HCT116 (cell line): ENCODE measurements at regions not wholly inside any gene's neighbourhood (a gene's known extent, or its start where the extent isn't known, plus 50 kb on each side); places are given as distances from the start of the nearest gene placed in this dataset.

Source experiments
- ATAC-seq: fragments of 200-7000 bp; cut with Tn5 transposase; 2 replicates; pipeline ENCODE4 v1.9.1; 2020; ENCODE audit warnings: mild to moderate bottlenecking, moderate library complexity
- BruUV-seq: library from RNA; stranded (reverse); fragments of 400-500 nt; replicated peaks from 2 replicates; lab custom pipeline; 2021; lab: Mats Ljungman, UMichigan
- CTCF ChIA-PET: fragments of 300-600 bp; sonication (Branson Sonifier 250); formaldehyde crosslinking; loops from one replicate; lab custom pipeline; 2021; ENCODE audit warnings: antibody characterized with exemption; lab: Charles Lee
- POLR2A ChIA-PET: fragments of 300-600, 350-600 bp; sonication (Branson Sonifier 250); formaldehyde crosslinking; loops from one replicate; lab custom pipeline; 2021; ENCODE audit warnings: antibody characterized with exemption; lab: Charles Lee
- RAD21 ChIA-PET, 2 experiments: fragments of 300-600 bp; sonication (Branson Sonifier 250); formaldehyde crosslinking; loops; one replicate each; lab custom pipeline; 2023; ENCODE audit warnings: low total read pairs in 2 of 2; ENCODE audit not compliant: uncharacterized antibody in 2 of 2, unreplicated experiment in 2 of 2, low non-redundant PET in 1 of 2; lab: Charles Lee
- DNase-seq: peaks from one replicate; pipeline ENCODE4 v3.0.0-alpha.2; 2010; ENCODE audit warnings: low read depth, low spot score
- H2AFZ ChIP-seq: fragments of 200-600 bp; shearing (Covaris generic), sonication (generic); 2 replicates; pipeline ENCODE4 v1.6.1; 2017; ENCODE audit warnings: low read depth, mixed run types, mixed read lengths, antibody characterized with exemption, low read length; ENCODE audit not compliant: poor library complexity, severe bottlenecking
- H3K27ac ChIP-seq: 2 replicates; pipeline ENCODE4 v1.5.1; 2012; ENCODE audit warnings: low read depth, low read length
- H3K27me3 ChIP-seq: fragments of 200-600 bp; sonication (generic); 2 replicates; pipeline ENCODE4 v1.6.1; 2016; ENCODE audit warnings: mixed run types, low read length, mixed read lengths; ENCODE audit not compliant: insufficient read depth
- H3K36me3 ChIP-seq, 2 experiments: fragments of 200-500 bp in 1 of 2; fragments of 200-600 bp in 1 of 2; sonication (Bioruptor generic) in 1 of 2; sonication (generic) in 1 of 2; 2 replicates each; pipeline versions ENCODE4 v1.5.1 to v1.6.1; 2014 to 2016; ENCODE audit warnings: low read length in 2 of 2, inconsistent platforms in 1 of 2, mixed read lengths in 1 of 2, mixed run types in 1 of 2; ENCODE audit not compliant: insufficient read depth in 2 of 2, control insufficient read depth in 1 of 2
- H3K4me1 ChIP-seq, 2 experiments: fragments of 200-600 bp in 1 of 2; sonication (generic) in 1 of 2; 2 replicates each; pipeline versions ENCODE4 v1.5.1 to v1.6.1; 2012 to 2017; ENCODE audit warnings: low read length in 2 of 2, inconsistent platforms in 1 of 2, mild to moderate bottlenecking in 1 of 2, mixed read lengths in 1 of 2, mixed run types in 1 of 2, moderate library complexity in 1 of 2; ENCODE audit not compliant: insufficient read depth in 2 of 2, control insufficient read depth in 1 of 2
- H3K4me2 ChIP-seq: fragments of 200-600 bp; sonication (generic); 2 replicates; pipeline ENCODE4 v1.6.1; 2017; ENCODE audit warnings: mixed run types, low read length, mixed read lengths
- H3K4me3 ChIP-seq, 2 experiments: fragments of 200-600 bp in 1 of 2; sonication (generic) in 1 of 2; replicated peaks in 1 of 2; 2 replicates each; pipeline ENCODE4 v1.5.1; 2011 to 2016; ENCODE audit warnings: low read length in 2 of 2, control low read depth in 1 of 2, low read depth in 1 of 2, mild to moderate bottlenecking in 1 of 2, mixed read lengths in 1 of 2, mixed run types in 1 of 2
- H3K79me2 ChIP-seq: fragments of 200-600 bp; sonication (generic); 2 replicates; pipeline ENCODE4 v1.6.1; 2017; ENCODE audit warnings: mild to moderate bottlenecking, mixed run types, low read length, moderate library complexity, mixed read lengths; ENCODE audit not compliant: insufficient read depth
- H3K9ac ChIP-seq: fragments of 200-600 bp; sonication (generic); 2 replicates; pipeline ENCODE4 v1.6.1; 2016; ENCODE audit warnings: low read length, mixed read lengths
- H3K9me2 ChIP-seq: fragments of 200-600 bp; sonication (generic), shearing (Covaris generic); 2 replicates; pipeline ENCODE4 v1.6.1; 2017; ENCODE audit warnings: mixed run types, mild to moderate bottlenecking, moderate library complexity; ENCODE audit not compliant: insufficient read depth
- H3K9me3 ChIP-seq, 2 experiments: fragments of 200-500 bp in 1 of 2; fragments of 200-600 bp in 1 of 2; sonication (Bioruptor generic) in 1 of 2; sonication (generic) in 1 of 2; 2 replicates each; pipeline ENCODE4 v1.6.1; 2014 to 2017; ENCODE audit warnings: low read length in 2 of 2, mixed read lengths in 2 of 2, inconsistent platforms in 1 of 2, low read depth in 1 of 2, mild to moderate bottlenecking in 1 of 2, mixed run types in 1 of 2, moderate library complexity in 1 of 2; ENCODE audit not compliant: control insufficient read depth in 1 of 2, insufficient read depth in 1 of 2
- H4K20me1 ChIP-seq: fragments of 200-600 bp; sonication (generic), shearing (Covaris generic); 2 replicates; pipeline ENCODE4 v1.6.1; 2017; ENCODE audit warnings: mixed run types, mild to moderate bottlenecking, moderate library complexity; ENCODE audit not compliant: insufficient read depth
- CBX3 ChIP-seq: IDR thresholded peaks from 2 replicates; pipeline ENCODE4 v1.6.1; 2012; ENCODE audit warnings: low read depth
- CEBPB ChIP-seq: IDR thresholded peaks from 2 replicates; pipeline ENCODE4 v1.6.1; 2012; ENCODE audit warnings: low read depth
- ELF1 ChIP-seq: IDR thresholded peaks from 2 replicates; pipeline ENCODE4 v1.6.1; 2012; ENCODE audit warnings: low read depth, borderline replicate concordance
- EZH2 ChIP-seq: fragments of 200-600 bp; sonication (generic); IDR thresholded peaks from 2 replicates; pipeline ENCODE4 v1.6.1; 2017; ENCODE audit warnings: antibody characterized with exemption, mixed run types
- JUND ChIP-seq: IDR thresholded peaks from 2 replicates; pipeline ENCODE4 v1.6.1; 2012
- POLR2A ChIP-seq: IDR thresholded peaks from 2 replicates; pipeline ENCODE4 v1.7.0; 2011; ENCODE audit warnings: borderline replicate concordance; ENCODE audit not compliant: insufficient read depth, insufficient read length; ENCODE audit errors: extremely low read depth
- POLR2AphosphoS5 ChIP-seq: IDR thresholded peaks from 2 replicates; pipeline ENCODE4 v1.6.1; 2011; ENCODE audit warnings: mild to moderate bottlenecking, low read depth, low read length, moderate library complexity
- RAD21 ChIP-seq: IDR thresholded peaks from 2 replicates; pipeline ENCODE4 v1.6.1; 2012; ENCODE audit warnings: low read depth, mild to moderate bottlenecking
- SIN3A ChIP-seq: IDR thresholded peaks from 2 replicates; pipeline ENCODE4 v1.6.1; 2012; ENCODE audit warnings: low read depth
- SP1 ChIP-seq: IDR thresholded peaks from 2 replicates; pipeline ENCODE4 v1.6.1; 2012; ENCODE audit warnings: low read depth
- YY1 ChIP-seq: IDR thresholded peaks from 2 replicates; pipeline ENCODE4 v1.6.1; 2011; ENCODE audit warnings: low read length, low read depth, moderate library complexity, mild to moderate bottlenecking; ENCODE audit not compliant: insufficient replicate concordance; ENCODE audit errors: extremely low read depth
- ZFX ChIP-seq: fragments of 450-650 bp; IDR thresholded peaks from 2 replicates; pipeline ENCODE4 v1.6.1; 2017
- ZNF274 ChIP-seq: fragments of 200-500 bp; sonication (Bioruptor generic); IDR thresholded peaks from 2 replicates; pipeline ENCODE4 v1.6.1; 2014; ENCODE audit warnings: mild to moderate bottlenecking, low read depth, low read length, inconsistent platforms
- intact Hi-C: fragments of 100-400 bp; cut with micrococcal nuclease; formaldehyde crosslinking; loops from 2 replicates; pipeline ENCODE4 v1.10.0; 2022
- TF ChIP-seq, protein P1 (sequence below): IDR thresholded peaks from 2 replicates; pipeline ENCODE4 v1.6.1; 2011; ENCODE audit warnings: mild to moderate bottlenecking, low read length, moderate library complexity; ENCODE audit not compliant: insufficient replicate concordance; ENCODE audit errors: extremely low read depth
- TF ChIP-seq, protein P2 (sequence below): IDR thresholded peaks from 2 replicates; pipeline ENCODE4 v1.6.1; 2012
- TF ChIP-seq, protein P3 (sequence below): IDR thresholded peaks from 2 replicates; pipeline ENCODE4 v1.6.1; 2012

DNA sequence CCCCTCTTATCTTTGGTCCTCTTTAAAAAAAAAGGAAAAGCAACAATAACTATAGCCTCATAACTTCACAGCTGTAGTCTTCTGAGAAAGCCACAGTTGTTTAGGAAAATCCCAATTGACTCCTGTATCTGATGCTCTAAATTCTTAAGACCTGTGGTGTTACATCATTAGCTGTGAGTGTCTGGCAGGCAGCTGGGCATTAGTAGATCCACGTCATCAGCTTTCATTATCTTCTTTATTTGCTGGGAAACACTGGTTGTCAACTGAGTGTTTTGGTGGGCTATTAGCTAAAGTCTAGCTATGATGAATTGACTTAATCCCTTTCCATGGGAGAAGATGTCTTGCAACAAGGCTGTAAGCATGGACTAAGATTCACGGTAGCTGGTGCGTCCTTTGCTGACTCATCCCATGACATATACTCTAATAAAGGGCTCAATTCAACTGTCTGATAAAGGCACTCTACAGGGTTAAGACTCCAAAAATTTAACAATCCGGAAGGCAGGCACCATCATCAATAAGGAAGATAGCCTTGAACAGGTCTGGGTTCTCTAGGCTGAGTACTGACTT, 517.2 kb downstream of the PLCL1 start:
- Histone ChIP-seq H3K4me2 (no peak overlapping the region), H3K9me3 (no peaks in the 10 kb centered on the region), H4K20me1 (no peaks in the 10 kb centered on the region; the same call in 1 of the 2 replicates), H3K27ac (no peak overlapping the region), H3K79me2 (no peaks in the 10 kb centered on the region), H3K4me3 (no peak overlapping the region), H3K9ac (no peak overlapping the region), H3K27me3 (peaks cover 18% of the 10 kb centered on the region), H2AFZ (no peak overlapping the region), H3K4me1 (no peaks in the 10 kb centered on the region), H3K9me2 (no peaks in the 10 kb centered on the region), H3K36me3 (no peaks in the 10 kb centered on the region)
- ChIA-PET CTCF (interaction anchor here (1.0 to 2.0 kb wide), 2 partner anchors 12 to 1167 kb away, joined by 4 to 5 read pairs; no protein-coding TSS in a partner anchor), RAD21 (no interaction called here), POLR2A (no interaction called here)
- no peak for DNase-seq
- no TSS peak for BruUV-seq
- intact Hi-C loops, result no loop called here
- no peak for ATAC-seq
- TF ChIP-seq JUND (no peak), SP1 (no peak), ZFX (no peak), EZH2 (no peak), ZNF274 (no peak), POLR2AphosphoS5 (no peak), CBX3 (no peak), POLR2A (no peak), ELF1 (no peak), CEBPB (no peak), SIN3A (no peak), YY1 (no peak), RAD21 (no peak)
- TF ChIP-seq, protein P1, sequence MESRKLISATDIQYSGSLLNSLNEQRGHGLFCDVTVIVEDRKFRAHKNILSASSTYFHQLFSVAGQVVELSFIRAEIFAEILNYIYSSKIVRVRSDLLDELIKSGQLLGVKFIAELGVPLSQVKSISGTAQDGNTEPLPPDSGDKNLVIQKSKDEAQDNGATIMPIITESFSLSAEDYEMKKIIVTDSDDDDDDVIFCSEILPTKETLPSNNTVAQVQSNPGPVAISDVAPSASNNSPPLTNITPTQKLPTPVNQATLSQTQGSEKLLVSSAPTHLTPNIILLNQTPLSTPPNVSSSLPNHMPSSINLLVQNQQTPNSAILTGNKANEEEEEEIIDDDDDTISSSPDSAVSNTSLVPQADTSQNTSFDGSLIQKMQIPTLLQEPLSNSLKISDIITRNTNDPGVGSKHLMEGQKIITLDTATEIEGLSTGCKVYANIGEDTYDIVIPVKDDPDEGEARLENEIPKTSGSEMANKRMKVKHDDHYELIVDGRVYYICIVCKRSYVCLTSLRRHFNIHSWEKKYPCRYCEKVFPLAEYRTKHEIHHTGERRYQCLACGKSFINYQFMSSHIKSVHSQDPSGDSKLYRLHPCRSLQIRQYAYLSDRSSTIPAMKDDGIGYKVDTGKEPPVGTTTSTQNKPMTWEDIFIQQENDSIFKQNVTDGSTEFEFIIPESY, result no peak
- TF ChIP-seq, protein P2, sequence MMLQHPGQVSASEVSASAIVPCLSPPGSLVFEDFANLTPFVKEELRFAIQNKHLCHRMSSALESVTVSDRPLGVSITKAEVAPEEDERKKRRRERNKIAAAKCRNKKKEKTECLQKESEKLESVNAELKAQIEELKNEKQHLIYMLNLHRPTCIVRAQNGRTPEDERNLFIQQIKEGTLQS, result no peak
- TF ChIP-seq, protein P3, sequence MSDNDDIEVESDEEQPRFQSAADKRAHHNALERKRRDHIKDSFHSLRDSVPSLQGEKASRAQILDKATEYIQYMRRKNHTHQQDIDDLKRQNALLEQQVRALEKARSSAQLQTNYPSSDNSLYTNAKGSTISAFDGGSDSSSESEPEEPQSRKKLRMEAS, result no peak
